Activated naive CD8-positive, alpha-beta T cell treated with anti-CD3 and anti-CD28 coated beads, Interleukin-2, amount 50 U/mL, for 24 hours (primary cell): ENCODE measurements at regions not wholly inside any gene's neighbourhood (a gene's known extent, or its start where the extent isn't known, plus 50 kb on each side); places are given as distances from the start of the nearest gene placed in this dataset.

Experiments
- ATAC-seq: fragments of 150-1000 bp; cut with Tn5 transposase; one replicate; pipeline ENCODE4 v1.10.0; 2021
- DNase-seq: peaks from one replicate; pipeline ENCODE4 v3.0.0; 2021
- H3K27ac Mint-ChIP-seq: one replicate; pipeline ENCODE4 v1.8.0; 2021; ENCODE audit warnings: mild to moderate bottlenecking, mixed read lengths
- H3K27me3 Mint-ChIP-seq: one replicate; pipeline ENCODE4 v1.8.0; 2021; ENCODE audit warnings: mixed read lengths
- H3K36me3 Mint-ChIP-seq: one replicate; pipeline ENCODE4 v1.8.0; 2021; ENCODE audit warnings: low read depth, mixed read lengths
- H3K4me1 Mint-ChIP-seq: one replicate; pipeline ENCODE4 v1.8.0; 2021; ENCODE audit warnings: mixed read lengths
- H3K4me3 Mint-ChIP-seq: one replicate; pipeline ENCODE4 v1.8.0; 2021; ENCODE audit warnings: mild to moderate bottlenecking, moderate library complexity, mixed read lengths
- H3K9me3 Mint-ChIP-seq: one replicate; pipeline ENCODE4 v1.8.0; 2021; ENCODE audit warnings: mixed read lengths

DNA sequence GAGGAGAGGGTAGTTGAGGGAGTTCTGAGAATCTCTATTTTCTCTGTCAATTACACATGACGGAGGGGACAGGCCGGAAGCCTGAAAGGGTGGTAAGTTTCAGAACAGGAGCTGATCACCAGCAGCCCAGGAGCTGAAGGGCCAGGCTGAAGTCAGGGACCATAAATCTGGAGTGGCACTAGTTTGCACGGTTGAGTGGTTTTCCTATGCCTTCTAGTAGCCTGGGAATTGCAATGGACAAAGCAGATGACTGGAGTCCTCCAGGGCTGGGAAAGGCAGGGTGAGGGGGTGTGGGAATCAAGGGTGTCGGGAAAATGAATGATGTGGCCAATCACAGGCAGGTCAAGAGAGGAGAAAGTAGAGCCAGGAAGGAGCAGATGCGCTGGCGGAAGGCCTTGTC is 72.5 kb downstream of the MAGEF1 start:
- H3K36me3 Mint-ChIP-seq, result no peaks in the 10 kb centered on the region
- no peak overlapping the region for H3K4me3 Mint-ChIP-seq

DNA sequence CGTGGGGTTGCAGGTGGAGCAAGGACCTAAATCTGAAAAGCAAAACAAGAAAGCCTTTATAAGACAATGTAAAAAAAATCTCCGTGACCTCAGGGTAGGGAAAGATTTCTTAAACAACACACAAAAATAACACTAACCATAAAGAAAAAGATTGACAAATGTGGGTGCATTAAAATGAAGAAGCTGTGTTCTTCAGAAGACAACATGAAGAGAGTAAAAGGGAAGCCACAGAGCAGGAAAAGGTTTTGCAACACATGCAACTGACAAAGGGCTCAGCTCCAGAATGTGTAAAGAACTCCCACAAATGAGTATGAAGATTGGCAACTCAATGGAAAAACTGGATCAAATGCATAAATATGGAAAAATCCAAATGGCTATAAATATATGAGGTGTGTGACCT is 74.2 kb downstream of the MAGEF1 start:
- Mint-ChIP-seq H3K27me3 (peaks cover 13% of the 10 kb centered on the region), H3K4me1 (peaks cover 4% of the 10 kb centered on the region), H3K4me3 (no peak overlapping the region), H3K36me3 (no peaks in the 10 kb centered on the region), H3K27ac (no peak overlapping the region), H3K9me3 (no peaks in the 10 kb centered on the region)
- ATAC-seq (no peak), DNase-seq (no peak)

More for the DNA sequence above, 72.5 kb downstream of the MAGEF1 start:
- ATAC-seq, result no peak
- no peak for DNase-seq
- no peak overlapping the region for H3K27ac Mint-ChIP-seq
- no peaks in the 10 kb centered on the region for H3K9me3 Mint-ChIP-seq
- H3K27me3 Mint-ChIP-seq, result peaks cover 10% of the 10 kb centered on the region
- H3K4me1 Mint-ChIP-seq, result peaks cover 4% of the 10 kb centered on the region

DNA sequence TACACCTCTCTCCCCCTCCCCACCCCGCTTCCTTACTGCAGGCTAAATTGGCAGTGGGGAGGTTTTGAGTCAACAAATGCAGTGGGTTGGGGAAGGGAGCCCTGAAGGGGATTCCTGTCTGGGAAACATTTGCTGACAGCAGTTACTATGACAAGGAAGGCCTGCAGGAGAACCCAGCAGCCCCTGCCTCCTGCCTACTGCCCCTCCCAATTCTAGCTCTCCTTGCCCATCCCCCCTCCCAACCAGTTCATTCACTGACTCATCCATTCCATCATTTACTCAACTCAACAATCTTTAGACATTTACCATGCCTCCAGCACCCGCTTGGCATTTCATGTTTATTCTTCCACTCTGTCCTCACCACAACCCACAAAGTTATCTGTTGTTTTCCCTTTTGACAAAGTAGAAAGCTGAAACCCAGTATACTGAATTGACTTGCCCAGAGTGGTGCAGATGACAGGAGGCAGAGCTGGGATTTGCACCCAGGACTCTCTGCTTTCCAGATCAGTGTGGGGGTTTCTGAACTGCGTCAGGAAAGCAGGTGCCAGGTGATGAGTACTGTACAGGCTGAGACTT is 75.0 kb downstream of the MAGEF1 start:
- ATAC-seq (peak; percentile 85), DNase-seq (peak; percentile 62)
- H3K4me3 Mint-ChIP-seq, result no peak overlapping the region
- H3K36me3 Mint-ChIP-seq, result no peaks in the 10 kb centered on the region
- H3K27me3 Mint-ChIP-seq, result peaks cover 13% of the 10 kb centered on the region
- no peak overlapping the region for H3K27ac Mint-ChIP-seq
- H3K9me3 Mint-ChIP-seq, result no peaks in the 10 kb centered on the region
- peaks cover 4% of the 10 kb centered on the region for H3K4me1 Mint-ChIP-seq

DNA sequence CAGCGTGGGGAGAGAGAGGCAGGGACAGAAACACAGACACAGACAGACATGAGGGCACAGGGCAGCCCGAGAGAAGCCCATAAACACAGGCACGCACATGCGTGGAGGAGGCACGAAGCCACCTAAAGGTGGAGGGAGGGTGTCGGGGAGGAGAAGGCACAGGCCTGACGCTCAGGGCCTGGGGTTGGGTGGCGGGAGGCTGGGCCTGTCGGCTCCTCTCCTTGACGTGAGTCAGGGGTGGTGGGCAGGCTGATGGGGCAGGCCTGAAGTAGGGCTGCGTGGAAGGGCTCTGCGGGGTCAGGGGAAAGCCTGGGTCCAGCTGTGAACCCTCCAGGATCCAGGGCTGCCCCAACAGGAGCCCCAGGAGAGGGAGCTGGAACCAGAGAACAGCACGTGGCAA is 74.2 kb downstream of the EPHB3 start:
- Mint-ChIP-seq H3K36me3 (no peaks in the 10 kb centered on the region), H3K4me1 (peaks cover 4% of the 10 kb centered on the region), H3K27ac (peak overlapping the region; percentile 24), H3K27me3 (peaks cover 13% of the 10 kb centered on the region), H3K9me3 (no peaks in the 10 kb centered on the region), H3K4me3 (no peak overlapping the region)
- DNase-seq, result no peak
- no peak for ATAC-seq

DNA sequence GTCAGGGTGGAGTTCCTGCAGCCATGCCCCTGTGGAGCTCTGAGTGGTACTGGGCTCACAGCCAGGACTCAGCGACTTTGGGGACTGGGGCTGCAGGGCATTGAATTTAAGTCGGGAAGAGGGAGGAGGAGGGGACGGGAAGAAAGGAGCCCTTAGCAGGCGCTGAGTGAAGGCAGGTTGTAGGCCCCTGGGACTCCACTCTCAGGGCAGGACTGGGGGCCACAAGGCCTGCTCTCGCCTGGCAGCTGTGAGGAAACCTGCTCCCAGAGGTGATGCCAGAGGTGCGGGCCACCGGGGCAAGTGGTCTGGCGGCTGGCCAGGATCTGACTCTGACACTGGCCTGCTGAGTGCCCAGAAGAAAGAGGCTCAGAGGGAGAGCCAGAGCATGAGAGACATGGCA is 73.5 kb downstream of the EPHB3 start:
- Mint-ChIP-seq H3K27ac (peak overlapping the region; percentile 24), H3K27me3 (peaks cover 12% of the 10 kb centered on the region), H3K36me3 (no peaks in the 10 kb centered on the region), H3K4me3 (no peak overlapping the region), H3K9me3 (no peaks in the 10 kb centered on the region), H3K4me1 (peaks cover 4% of the 10 kb centered on the region)
- ATAC-seq, result no peak
- DNase-seq, result no peak

DNA sequence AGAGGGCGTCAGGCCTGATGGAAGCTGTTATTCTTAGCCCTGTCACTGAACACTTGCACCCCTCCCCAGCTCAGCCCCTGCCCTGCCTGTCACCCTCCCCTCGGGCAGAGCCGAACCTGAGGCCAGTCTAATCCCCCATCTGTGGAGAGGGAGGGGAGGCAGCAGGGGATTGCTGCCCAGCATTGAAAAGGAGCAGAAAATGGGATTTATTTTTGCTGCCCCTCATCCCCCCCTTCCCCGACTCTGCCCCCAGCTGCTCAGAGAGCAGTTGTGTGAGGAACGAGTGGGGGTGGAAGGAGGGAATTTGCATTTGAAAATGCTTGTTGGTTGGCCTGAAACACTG is 71.6 kb downstream of the EPHB3 start:
- H3K4me1 Mint-ChIP-seq, result peaks cover 4% of the 10 kb centered on the region
- no peak overlapping the region for H3K4me3 Mint-ChIP-seq
- no peak for DNase-seq
- no peaks in the 10 kb centered on the region for H3K36me3 Mint-ChIP-seq
- no peaks in the 10 kb centered on the region for H3K9me3 Mint-ChIP-seq
- no peak for ATAC-seq
- peak overlapping the region; percentile 4 for H3K27ac Mint-ChIP-seq
- H3K27me3 Mint-ChIP-seq, result peaks cover 10% of the 10 kb centered on the region

DNA sequence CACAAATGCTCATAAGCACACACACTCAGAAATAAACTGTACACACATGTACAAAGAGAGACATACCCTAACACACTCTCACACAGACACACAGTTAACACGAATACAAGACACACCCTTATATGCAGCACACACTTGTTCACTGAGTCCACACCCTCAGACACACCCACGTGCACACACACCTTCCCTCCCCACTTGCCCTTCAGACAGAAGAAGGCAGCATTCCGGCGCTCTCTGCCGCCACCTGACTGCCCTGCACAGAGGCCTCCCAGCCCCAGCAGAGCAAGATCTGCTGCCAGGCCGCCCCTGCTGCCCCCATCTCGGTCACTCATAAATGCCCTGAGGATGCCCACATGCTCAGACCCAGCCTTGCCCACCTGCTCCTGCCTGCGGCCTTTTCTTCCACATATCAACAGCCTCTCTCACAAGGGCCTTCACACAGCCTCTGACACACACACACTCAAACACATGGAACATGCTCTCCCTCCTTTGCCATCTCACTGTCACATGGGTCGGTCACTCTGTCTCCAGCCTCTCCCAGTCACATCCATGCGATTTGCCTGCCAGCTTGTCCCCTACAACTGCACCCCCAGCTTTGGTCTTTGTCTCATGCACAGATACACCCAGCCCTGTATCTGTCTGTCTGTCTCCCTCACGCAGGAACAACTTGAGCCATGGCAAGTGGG is 71.1 kb downstream of the EPHB3 start:
- no peak for DNase-seq
- no peak for ATAC-seq
- Mint-ChIP-seq H3K4me1 (peaks cover 4% of the 10 kb centered on the region), H3K9me3 (no peaks in the 10 kb centered on the region), H3K27me3 (peaks cover 10% of the 10 kb centered on the region), H3K4me3 (no peak overlapping the region), H3K36me3 (no peaks in the 10 kb centered on the region), H3K27ac (peak overlapping the region; percentile 12)
